Vagina (tissue), 2 donors: ENCODE measurements at regions not wholly inside any gene's neighbourhood (a gene's known extent, or its start where the extent isn't known, plus 50 kb on each side); places are given as distances from the start of the nearest gene placed in this dataset.

ENCODE experiments used
- CTCF ChIP-seq, 3 experiments: fragments of 450-650 bp in 2 of 3; fragments of 200-600 bp in 1 of 3; sonication (generic) in 1 of 3; IDR thresholded peaks; one replicate each; pipeline ENCODE4 v1.5.1; 2017 to 2019; ENCODE audit warnings: antibody characterized with exemption in 3 of 3, mild to moderate bottlenecking in 2 of 3, moderate library complexity in 2 of 3
- POLR2AphosphoS5 ChIP-seq, 2 donors: sonication (generic); formaldehyde crosslinking; IDR thresholded peaks; one replicate each; pipeline ENCODE4 v1.9.0; 2017; ENCODE audit warnings: antibody characterized with exemption in 2 of 2, mild to moderate bottlenecking in 2 of 2, low read depth in 1 of 2; ENCODE audit not compliant: insufficient read depth in 1 of 2

DNA sequence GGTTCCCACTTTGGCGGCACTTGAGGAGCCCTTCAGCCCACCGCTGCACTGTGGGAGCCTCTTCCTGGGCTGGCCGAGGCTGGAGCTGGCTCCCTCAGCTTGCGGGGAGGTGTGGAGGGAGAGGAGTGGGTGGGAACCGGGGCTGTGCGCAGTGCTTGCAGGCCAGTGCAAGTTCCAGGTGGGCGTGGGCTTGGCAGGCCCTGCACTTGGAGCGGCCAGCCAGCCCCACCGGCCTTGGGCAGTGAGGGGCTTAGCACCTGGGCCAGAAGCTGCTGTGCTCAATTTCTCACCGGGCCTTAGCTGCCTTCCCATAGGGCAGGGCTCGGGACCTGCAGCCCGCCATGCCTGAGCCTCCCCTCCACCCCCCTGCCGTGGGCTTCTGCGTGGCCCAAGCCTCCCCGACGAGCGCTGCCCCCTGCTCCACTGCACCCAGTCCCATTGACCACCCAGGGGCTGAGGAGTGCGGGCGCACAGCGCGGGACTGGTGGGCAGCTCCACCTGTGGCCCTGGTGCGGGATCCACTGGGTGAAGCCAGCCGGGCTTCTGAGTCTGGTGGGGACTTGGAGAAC, 474.3 kb downstream of the MID1IP1 start:
- TF ChIP-seq CTCF (IDR thresholded peaks at IDR 0.05) (no peak), POLR2AphosphoS5 (IDR thresholded peaks at IDR 0.05; ENCODE audit: insufficient read depth in 1 of 2, low read depth in 1 of 2) (no peak)
